MM.1S (cell line): ENCODE measurements at regions not wholly inside any gene's neighbourhood (a gene's known extent, or its start where the extent isn't known, plus 50 kb on each side); places are given as distances from the start of the nearest gene placed in this dataset.

Experiments
- CTCF ChIP-seq: fragments of 300-600 bp; sonication (generic); IDR thresholded peaks from 2 replicates; pipeline ENCODE4 v1.5.1; 2016; ENCODE audit warnings: antibody characterized with exemption, low read length, mixed read lengths
- EZH2 ChIP-seq: fragments of 300-600 bp; sonication (generic); optimal IDR thresholded peaks from 2 replicates; pipeline ENCODE3; 2017; ENCODE audit warnings: low read depth, mild to moderate bottlenecking, antibody characterized with exemption, low read length, mixed read lengths
- EZH2phosphoT487 ChIP-seq: fragments of 300-600 bp; sonication (generic); IDR thresholded peaks from 2 replicates; pipeline ENCODE4 v1.6.1; 2018; ENCODE audit warnings: antibody characterized with exemption, low read length

DNA sequence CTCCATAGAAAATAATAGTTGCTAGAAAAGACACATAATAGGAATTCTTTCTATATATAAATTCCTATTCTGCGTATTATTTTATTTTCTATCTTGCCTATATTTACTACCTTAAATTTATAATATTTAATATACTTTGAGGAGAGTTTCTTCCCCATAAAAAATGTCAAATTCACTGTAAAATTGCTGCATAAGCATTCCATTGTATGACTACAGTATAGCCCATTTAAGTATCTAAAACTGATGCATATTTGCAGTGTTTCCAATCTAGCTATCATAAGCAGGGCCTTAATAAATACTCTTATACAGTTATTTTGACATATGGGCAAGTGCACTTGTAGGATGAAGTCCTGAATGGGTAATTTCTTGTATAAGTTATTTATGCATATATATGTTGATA lies 1088.6 kb upstream of the EPHA6 start:
- TF ChIP-seq CTCF (no peak), EZH2phosphoT487 (no peak), EZH2 (no peak)
